Esophagus squamous epithelium (tissue), 4 donors: ENCODE measurements at regions not wholly inside any gene's neighbourhood (a gene's known extent, or its start where the extent isn't known, plus 50 kb on each side); places are given as distances from the start of the nearest gene placed in this dataset.

ENCODE experiments used
- POLR2A ChIP-seq, 4 donors: fragments of 450-650 bp; IDR thresholded peaks; one replicate each; pipeline ENCODE4 v1.6.1; 2017; ENCODE audit warnings: antibody characterized with exemption in 4 of 4, mild to moderate bottlenecking in 4 of 4, moderate library complexity in 3 of 4
- TF ChIP-seq, protein P1 (sequence below), 6 experiments: fragments of 450-650 bp in 4 of 6; fragments of 200-600 bp in 2 of 6; sonication (generic) in 2 of 6; IDR thresholded peaks; one replicate each; pipeline ENCODE4 v1.5.1; 2016 to 2019; ENCODE audit warnings: antibody characterized with exemption in 6 of 6, mild to moderate bottlenecking in 4 of 6, moderate library complexity in 4 of 6

DNA sequence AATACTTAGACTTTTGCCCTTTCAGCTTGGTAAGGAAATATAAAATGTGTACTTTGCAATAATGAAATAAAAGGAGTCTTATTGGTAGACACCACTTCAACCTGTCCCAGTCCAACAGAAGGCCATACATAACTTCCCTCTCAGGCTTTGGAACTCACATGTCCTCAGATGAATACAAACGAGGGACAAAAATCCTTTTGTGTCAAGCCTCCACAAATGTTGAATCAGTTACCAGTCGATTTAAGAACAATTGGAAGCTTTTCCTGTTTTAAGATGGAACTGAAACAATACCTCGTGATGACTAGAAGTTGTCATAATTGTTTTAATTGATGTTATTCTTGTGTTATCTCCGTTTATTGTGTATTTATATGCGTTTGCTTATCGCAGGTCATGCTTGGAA lies 385.1 kb upstream of the POU3F3 start:
- TF ChIP-seq, protein P1, sequence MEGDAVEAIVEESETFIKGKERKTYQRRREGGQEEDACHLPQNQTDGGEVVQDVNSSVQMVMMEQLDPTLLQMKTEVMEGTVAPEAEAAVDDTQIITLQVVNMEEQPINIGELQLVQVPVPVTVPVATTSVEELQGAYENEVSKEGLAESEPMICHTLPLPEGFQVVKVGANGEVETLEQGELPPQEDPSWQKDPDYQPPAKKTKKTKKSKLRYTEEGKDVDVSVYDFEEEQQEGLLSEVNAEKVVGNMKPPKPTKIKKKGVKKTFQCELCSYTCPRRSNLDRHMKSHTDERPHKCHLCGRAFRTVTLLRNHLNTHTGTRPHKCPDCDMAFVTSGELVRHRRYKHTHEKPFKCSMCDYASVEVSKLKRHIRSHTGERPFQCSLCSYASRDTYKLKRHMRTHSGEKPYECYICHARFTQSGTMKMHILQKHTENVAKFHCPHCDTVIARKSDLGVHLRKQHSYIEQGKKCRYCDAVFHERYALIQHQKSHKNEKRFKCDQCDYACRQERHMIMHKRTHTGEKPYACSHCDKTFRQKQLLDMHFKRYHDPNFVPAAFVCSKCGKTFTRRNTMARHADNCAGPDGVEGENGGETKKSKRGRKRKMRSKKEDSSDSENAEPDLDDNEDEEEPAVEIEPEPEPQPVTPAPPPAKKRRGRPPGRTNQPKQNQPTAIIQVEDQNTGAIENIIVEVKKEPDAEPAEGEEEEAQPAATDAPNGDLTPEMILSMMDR (IDR thresholded peaks at IDR 0.05), result no peak
- no peak for TF ChIP-seq POLR2A (IDR thresholded peaks at IDR 0.05)
